Thoracic aorta (tissue), 2 donors: ENCODE measurements at regions not wholly inside any gene's neighbourhood (a gene's known extent, or its start where the extent isn't known, plus 50 kb on each side); places are given as distances from the start of the nearest gene placed in this dataset.

Source experiments
- ATAC-seq: fragments of 150-250 bp; one replicate; pipeline ENCODE4 v1.8.0; 2017; ENCODE audit warnings: low read depth; ENCODE audit not compliant: insufficient number of reproducible peaks, low FRiP score
- DNase-seq: peaks from one replicate; pipeline ENCODE4 v3.0.0-alpha.2; 2020; ENCODE audit warnings: low spot score
- H3K27ac ChIP-seq, 2 donors: fragments of 200-600 bp; sonication (generic); 1 replicate in 1 of 2; 2 replicates in 1 of 2; pipeline ENCODE4 v1.5.1; 2016; ENCODE audit warnings: mild to moderate bottlenecking in 2 of 2, moderate library complexity in 2 of 2
- H3K27me3 ChIP-seq: fragments of 200-600 bp; sonication (generic); replicated peaks from 2 replicates; pipeline ENCODE4 v1.6.0; 2016; ENCODE audit warnings: mild to moderate bottlenecking; ENCODE audit not compliant: insufficient read depth
- H3K36me3 ChIP-seq: fragments of 200-600 bp; sonication (generic); one replicate; pipeline ENCODE4 v1.5.1; 2016
- H3K4me1 ChIP-seq, 2 donors: fragments of 200-600 bp; sonication (generic); 1 replicate in 1 of 2; 2 replicates in 1 of 2; pipeline versions ENCODE4 v1.5.1 to v1.6.0; 2016; ENCODE audit warnings: low read depth in 2 of 2, mild to moderate bottlenecking in 1 of 2; ENCODE audit not compliant: control insufficient read depth in 1 of 2
- H3K4me3 ChIP-seq: fragments of 200-600 bp; sonication (generic); 2 replicates; pipeline ENCODE4 v1.5.1; 2016; ENCODE audit warnings: mild to moderate bottlenecking
- H3K9me3 ChIP-seq: fragments of 200-600 bp; sonication (generic); 2 replicates; pipeline ENCODE4 v1.5.1; 2016
- CTCF ChIP-seq: fragments of 200-600 bp; sonication (generic); IDR thresholded peaks from one replicate; pipeline ENCODE4 v1.5.1; 2019; ENCODE audit warnings: antibody characterized with exemption

DNA sequence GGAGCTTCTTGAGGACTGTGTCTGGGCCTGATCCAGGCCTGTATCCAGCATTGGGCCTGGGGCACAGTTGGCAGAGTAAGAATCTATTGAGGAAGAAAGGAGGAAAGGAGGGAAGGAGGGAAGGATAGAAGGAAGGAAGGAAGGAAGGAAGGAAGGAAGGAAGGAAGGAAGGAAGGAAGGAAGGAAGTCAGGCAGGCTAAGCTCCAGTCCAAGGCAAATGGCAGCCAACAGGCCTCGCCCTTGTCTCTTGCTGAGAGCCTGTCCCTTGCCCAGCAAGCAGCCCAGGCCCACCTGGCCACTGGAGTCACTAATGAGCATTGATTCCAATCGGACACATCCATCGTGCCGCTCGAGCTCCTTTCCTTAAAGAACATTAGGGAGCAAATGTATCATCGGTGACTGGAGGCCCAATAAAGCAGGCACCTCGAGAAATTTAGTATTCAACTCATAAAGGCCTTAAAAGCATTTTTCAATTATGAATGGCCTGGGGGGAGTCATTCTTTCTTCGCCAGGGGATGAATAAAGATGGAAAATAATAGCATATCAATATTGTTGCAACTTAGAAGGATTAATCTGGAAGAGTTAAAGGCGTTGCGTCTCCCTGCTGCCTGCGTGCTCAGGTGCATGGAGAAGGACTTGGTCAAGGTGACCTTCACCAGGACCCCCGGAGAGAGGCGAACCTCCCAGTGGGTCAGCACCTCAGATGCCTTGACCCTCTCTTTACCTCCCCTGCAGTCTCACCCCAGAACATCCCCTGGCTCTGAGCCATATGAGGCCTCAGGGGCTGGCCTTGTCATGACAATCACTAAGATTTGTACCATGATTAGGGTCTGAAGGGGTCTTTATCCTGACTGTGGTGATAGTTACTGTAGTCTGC lies 144.5 kb upstream of the RUNX3 start:
- ATAC-seq = no peak

GRCh38 chr1:25073640-25074270 lies 143.7 kb upstream of the RUNX3 start:
- H3K27ac ChIP-seq = no peak overlapping the region
- H3K9me3 ChIP-seq = no peaks in the 10 kb centered on the region
- no peak for ATAC-seq
- DNase-seq = no peak
- no peaks in the 10 kb centered on the region for H3K36me3 ChIP-seq
- H3K4me1 ChIP-seq = no peaks in the 10 kb centered on the region
- no peaks in the 10 kb centered on the region for H3K27me3 ChIP-seq
- no peak overlapping the region for H3K4me3 ChIP-seq
- TF ChIP-seq CTCF = no peak

More for the DNA sequence above, 144.5 kb upstream of the RUNX3 start:
- Histone ChIP-seq H3K9me3 (no peaks in the 10 kb centered on the region), H3K4me3 (no peak overlapping the region), H3K36me3 (no peaks in the 10 kb centered on the region), H3K27ac (no peak overlapping the region), H3K4me1 (no peaks in the 10 kb centered on the region), H3K27me3 (no peaks in the 10 kb centered on the region)
- DNase-seq = no peak
- no peak for TF ChIP-seq CTCF

- no peak overlapping the region for H3K27ac ChIP-seq
- no peak for DNase-seq
Observed at GRCh38 chr1:25072461-25072860, 142.4 kb upstream of the RUNX3 start.

DNA sequence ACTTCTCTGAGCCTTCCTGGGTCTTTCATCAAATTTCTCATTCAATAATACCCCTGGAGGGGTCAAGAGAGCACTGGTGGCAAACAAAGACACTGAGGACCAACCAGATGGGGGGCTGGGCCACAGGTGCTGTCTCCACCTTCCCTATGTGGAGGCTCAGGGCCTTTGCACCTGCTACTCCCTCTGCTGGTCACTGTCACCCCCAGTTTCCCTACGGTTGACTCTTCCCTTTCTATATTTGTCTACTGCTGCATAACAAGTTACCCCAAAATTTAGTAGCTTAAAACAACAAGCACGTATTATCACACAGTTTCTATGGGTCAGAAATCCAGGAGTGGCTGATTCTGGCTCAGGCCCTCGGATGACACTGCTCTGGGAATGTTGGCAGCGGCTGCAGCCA lies 138.8 kb upstream of the RUNX3 start:
- Histone ChIP-seq H3K4me3 (no peak overlapping the region), H3K4me1 (no peaks in the 10 kb centered on the region), H3K27me3 (no peaks in the 10 kb centered on the region), H3K27ac (no peak overlapping the region), H3K36me3 (no peaks in the 10 kb centered on the region), H3K9me3 (no peaks in the 10 kb centered on the region)
- DNase-seq (no peak), ATAC-seq (no peak)
- TF ChIP-seq CTCF = no peak

More at GRCh38 chr1:25072461-25072860, 142.4 kb upstream of the RUNX3 start:
- Histone ChIP-seq H3K4me1 (no peaks in the 10 kb centered on the region), H3K27me3 (no peaks in the 10 kb centered on the region), H3K36me3 (no peaks in the 10 kb centered on the region), H3K9me3 (no peaks in the 10 kb centered on the region), H3K4me3 (no peak overlapping the region)
- TF ChIP-seq CTCF = no peak
- no peak for ATAC-seq

DNA sequence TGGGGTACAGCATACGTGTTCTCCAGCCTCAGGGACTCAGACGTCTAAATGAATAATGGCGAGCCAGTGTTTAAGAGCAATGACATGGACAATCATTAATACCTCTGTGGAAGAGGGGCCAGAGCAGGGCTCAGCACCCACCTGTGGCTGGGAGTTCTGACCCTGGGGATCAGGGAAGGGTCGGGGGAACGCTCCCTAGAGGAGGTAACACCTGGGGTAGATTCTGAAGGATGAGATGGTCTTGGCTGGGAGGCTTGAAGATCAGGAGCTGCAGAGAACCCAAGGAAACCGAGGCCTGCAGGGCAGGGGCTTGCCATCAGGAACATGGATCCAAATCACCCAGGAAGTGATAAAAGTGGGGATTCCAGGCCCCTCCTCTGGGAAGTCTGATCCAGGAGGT lies 138.2 kb upstream of the RUNX3 start:
- ATAC-seq = no peak
- no peaks in the 10 kb centered on the region for H3K27me3 ChIP-seq
- H3K27ac ChIP-seq = no peak overlapping the region
- no peaks in the 10 kb centered on the region for H3K4me1 ChIP-seq
- no peak overlapping the region for H3K4me3 ChIP-seq
- H3K9me3 ChIP-seq = no peaks in the 10 kb centered on the region
- TF ChIP-seq CTCF = no peak
- H3K36me3 ChIP-seq = no peaks in the 10 kb centered on the region
- no peak for DNase-seq
